Lung (tissue), 11 donors: ENCODE measurements at regions not wholly inside any gene's neighbourhood (a gene's known extent, or its start where the extent isn't known, plus 50 kb on each side); places are given as distances from the start of the nearest gene placed in this dataset.

Experiments
- ATAC-seq: fragments of 200-7000 bp; cut with Tn5 transposase; one replicate; pipeline ENCODE4 v1.9.1; 2020; ENCODE audit warnings: moderate number of reproducible peaks; ENCODE audit not compliant: insufficient read depth, low FRiP score
- DNase-seq, 3 donors: peaks; one replicate each; pipeline ENCODE4 v3.0.0-alpha.2; 2013 to 2017
- H3K27ac ChIP-seq, 2 donors: one replicate each; pipeline ENCODE4 v1.5.1; 2013; ENCODE audit warnings: mild to moderate bottlenecking in 2 of 2, moderate library complexity in 2 of 2, control low read depth in 1 of 2, inconsistent platforms in 1 of 2, low read depth in 1 of 2, low read length in 1 of 2
- H3K27me3 ChIP-seq, 3 donors: one replicate each; pipeline ENCODE4 v1.5.1; 2013; ENCODE audit warnings: low read length in 2 of 3; ENCODE audit not compliant: control insufficient read depth in 3 of 3, insufficient read depth in 3 of 3
- H3K36me3 ChIP-seq, 4 donors: one replicate each; pipeline ENCODE4 v1.5.1; 2013; ENCODE audit warnings: low read length in 4 of 4, mild to moderate bottlenecking in 1 of 4, moderate library complexity in 1 of 4; ENCODE audit not compliant: control insufficient read depth in 4 of 4, insufficient read depth in 4 of 4
- H3K4me1 ChIP-seq, 5 donors: one replicate each; pipeline ENCODE4 v1.5.1; 2013; ENCODE audit warnings: low read length in 5 of 5, mild to moderate bottlenecking in 2 of 5, moderate library complexity in 1 of 5; ENCODE audit not compliant: control insufficient read depth in 5 of 5, insufficient read depth in 5 of 5
- H3K4me3 ChIP-seq: one replicate; pipeline ENCODE4 v1.5.1; 2013; ENCODE audit warnings: mild to moderate bottlenecking, control low read depth, moderate library complexity
- H3K9ac ChIP-seq, 2 donors: one replicate each; pipeline ENCODE4 v1.5.1; 2013; ENCODE audit warnings: low read length in 2 of 2, control low read depth in 1 of 2; ENCODE audit not compliant: insufficient read depth in 1 of 2
- H3K9me3 ChIP-seq, 4 donors: one replicate each; pipeline ENCODE4 v1.5.1; 2013; ENCODE audit warnings: low read length in 3 of 4, mild to moderate bottlenecking in 1 of 4, moderate library complexity in 1 of 4; ENCODE audit not compliant: control insufficient read depth in 4 of 4, insufficient read depth in 3 of 4
- WGBS, 2 donors: extraction: QIAGEN DNeasy Blood & Tissue Kit; methylation state at CpG; one replicate each; pipeline ENCODE4 v1.1.7; 2013; 5-methylcytosine and 5-hydroxymethylcytosine counted together
- TF ChIP-seq, protein P1 (sequence below): IDR thresholded peaks from 2 replicates; pipeline ENCODE4 v1.5.1; 2012; ENCODE audit warnings: mild to moderate bottlenecking; ENCODE audit errors: control extremely low read depth, extremely low read depth
- donor health status: control.
- donor health status: control.
- donor health status: Bipolar disorder and iron deficiency.
- donor health status: healthy.
- donor health status: DM: yes; HTN: yes; CAD: no.

DNA sequence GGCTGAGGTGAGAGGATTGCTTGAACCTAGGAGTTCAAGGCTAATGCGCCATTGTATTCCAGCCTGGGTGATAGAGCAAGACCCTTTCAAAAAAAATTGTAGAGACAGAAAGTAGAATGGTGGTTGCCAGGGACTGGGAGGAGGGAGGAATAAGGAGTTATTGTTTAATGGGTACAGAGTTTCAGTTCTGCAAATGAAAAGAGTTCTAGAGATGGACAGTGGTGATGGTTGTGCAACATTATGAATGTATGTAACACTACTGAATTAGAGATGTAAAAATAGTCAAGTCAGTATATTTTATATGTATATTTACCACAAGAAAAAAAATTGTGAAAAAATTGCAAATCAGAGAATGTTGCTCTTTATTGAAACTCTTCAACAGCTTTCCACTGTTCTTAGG, 266.5 kb upstream of the NPY start:
- DNase-seq (no peak), ATAC-seq (no peak)
- Histone ChIP-seq H3K9ac (no peak overlapping the region), H3K9me3 (peaks cover 0 to 5% (median 0%) of the 10 kb centered on the region in 4 donors), H3K27me3 (no peaks in the 10 kb centered on the region), H3K36me3 (no peaks in the 10 kb centered on the region), H3K4me3 (no peak overlapping the region), H3K27ac (no peak overlapping the region), H3K4me1 (no peaks in the 10 kb centered on the region)
- TF ChIP-seq, protein P1, sequence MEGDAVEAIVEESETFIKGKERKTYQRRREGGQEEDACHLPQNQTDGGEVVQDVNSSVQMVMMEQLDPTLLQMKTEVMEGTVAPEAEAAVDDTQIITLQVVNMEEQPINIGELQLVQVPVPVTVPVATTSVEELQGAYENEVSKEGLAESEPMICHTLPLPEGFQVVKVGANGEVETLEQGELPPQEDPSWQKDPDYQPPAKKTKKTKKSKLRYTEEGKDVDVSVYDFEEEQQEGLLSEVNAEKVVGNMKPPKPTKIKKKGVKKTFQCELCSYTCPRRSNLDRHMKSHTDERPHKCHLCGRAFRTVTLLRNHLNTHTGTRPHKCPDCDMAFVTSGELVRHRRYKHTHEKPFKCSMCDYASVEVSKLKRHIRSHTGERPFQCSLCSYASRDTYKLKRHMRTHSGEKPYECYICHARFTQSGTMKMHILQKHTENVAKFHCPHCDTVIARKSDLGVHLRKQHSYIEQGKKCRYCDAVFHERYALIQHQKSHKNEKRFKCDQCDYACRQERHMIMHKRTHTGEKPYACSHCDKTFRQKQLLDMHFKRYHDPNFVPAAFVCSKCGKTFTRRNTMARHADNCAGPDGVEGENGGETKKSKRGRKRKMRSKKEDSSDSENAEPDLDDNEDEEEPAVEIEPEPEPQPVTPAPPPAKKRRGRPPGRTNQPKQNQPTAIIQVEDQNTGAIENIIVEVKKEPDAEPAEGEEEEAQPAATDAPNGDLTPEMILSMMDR: no peak
- 91 to 99% methylated on average over 1 of the region's 1 CpG for WGBS, 2 donors

DNA sequence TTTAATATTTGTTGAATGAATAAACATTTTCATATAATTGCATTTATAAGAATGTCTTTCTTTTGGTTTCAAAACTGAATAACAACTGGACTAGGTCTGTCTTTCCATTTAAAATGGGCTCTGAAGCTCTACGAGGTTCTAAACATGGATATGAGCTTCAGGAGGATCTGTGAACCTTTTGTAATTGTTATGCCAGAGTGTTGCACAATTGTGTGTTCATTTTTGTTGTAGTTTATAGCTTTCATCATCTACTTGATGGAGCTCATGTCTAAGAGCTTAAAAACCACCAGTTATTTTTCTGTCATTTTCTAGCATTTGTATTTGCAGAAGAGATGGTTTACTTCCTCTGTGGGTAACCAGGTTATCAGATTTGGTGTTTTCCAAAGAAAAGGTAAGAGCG, 265.7 kb upstream of the NPY start:
- no peaks in the 10 kb centered on the region for H3K4me1 ChIP-seq
- TF ChIP-seq, protein P1: no peak
- no peaks in the 10 kb centered on the region for H3K36me3 ChIP-seq
- ATAC-seq (no peak), DNase-seq (no peak)
- no peak overlapping the region for H3K4me3 ChIP-seq
- 59 to 76% methylated on average over 2 of the region's 2 CpGs for WGBS, 2 donors
- H3K9ac ChIP-seq: no peak overlapping the region
- no peaks in the 10 kb centered on the region for H3K27me3 ChIP-seq
- peaks cover 0 to 5% (median 0%) of the 10 kb centered on the region in 4 donors for H3K9me3 ChIP-seq
- no peak overlapping the region for H3K27ac ChIP-seq

DNA sequence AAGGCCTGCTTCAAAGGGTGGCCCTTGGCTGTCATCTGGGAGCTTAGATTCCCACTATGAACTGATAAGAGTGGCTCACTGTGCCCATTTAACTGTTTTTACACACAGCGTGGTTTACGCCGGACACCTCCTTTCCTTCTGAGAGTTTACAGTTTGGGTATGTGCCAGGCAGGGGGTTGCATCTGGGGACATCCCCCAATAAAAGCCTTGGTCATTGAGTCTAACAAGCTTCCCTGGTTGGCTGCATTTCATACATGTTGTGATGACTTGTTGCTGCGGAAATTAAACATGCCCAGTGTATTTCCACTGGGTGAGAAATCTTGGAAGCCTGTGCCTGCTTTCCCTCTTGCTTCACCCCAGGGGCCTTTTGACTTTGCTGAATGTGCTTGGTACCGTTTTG, 264.1 kb upstream of the NPY start:
- ATAC-seq (no peak), DNase-seq (peak; percentile 50 to 69 (median 65))
- TF ChIP-seq, protein P1: no peak
- 78 to 79% methylated on average over 5 of the region's 5 CpGs for WGBS, 2 donors
- no peaks in the 10 kb centered on the region for H3K36me3 ChIP-seq
- no peak overlapping the region for H3K27ac ChIP-seq
- no peaks in the 10 kb centered on the region for H3K27me3 ChIP-seq
- no peak overlapping the region for H3K9ac ChIP-seq
- H3K4me1 ChIP-seq: peaks cover 0 to 10% (median 0%) of the 10 kb centered on the region in 5 donors
- no peak overlapping the region for H3K4me3 ChIP-seq
- H3K9me3 ChIP-seq: peaks cover 0 to 5% (median 0%) of the 10 kb centered on the region in 4 donors
